ENCODE measurements at regions not wholly inside any gene's neighbourhood (a gene's known extent, or its start where the extent isn't known, plus 50 kb on each side); places are given as distances from the start of the nearest gene placed in this dataset.

DNA sequence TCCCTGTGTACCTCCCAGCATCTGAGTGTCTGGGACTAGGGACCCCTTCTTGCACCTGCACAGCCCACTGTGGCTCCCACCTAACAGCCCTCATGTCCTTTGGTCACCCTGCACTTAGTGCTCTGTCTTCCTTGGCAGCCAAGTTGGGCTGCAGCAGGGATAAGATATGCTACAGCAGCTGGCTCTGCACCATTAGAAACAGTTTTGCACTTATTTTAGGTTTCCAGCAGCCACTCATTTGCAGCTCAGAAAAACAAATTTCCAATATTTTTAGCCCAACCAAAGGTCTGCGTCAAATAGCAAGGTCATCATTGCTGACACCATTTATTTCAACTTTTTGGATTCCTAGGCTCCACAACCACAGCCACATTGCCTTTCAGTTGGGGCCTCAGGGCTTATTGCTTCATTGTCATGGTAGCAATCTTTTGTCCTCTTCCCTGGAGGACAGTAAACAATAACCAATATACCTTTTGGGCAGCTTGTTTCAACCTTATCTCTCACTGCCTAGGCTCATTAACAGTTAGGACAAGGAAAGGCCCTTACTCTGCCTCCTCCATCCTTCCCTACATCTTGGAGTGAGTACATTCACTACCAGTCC, 263.9 kb downstream of the COX7C start:
- Histone ChIP-seq H3K9me3 (ENCODE audit: control insufficient read depth, insufficient read depth, low read depth, low read length) (no peaks in the 10 kb centered on the region), H3K4me3 (ENCODE audit: low read depth in 2 of 2, low read length in 2 of 2) (no peak overlapping the region), H3K4me1 (ENCODE audit: control insufficient read depth, insufficient read depth, low read length) (no peaks in the 10 kb centered on the region), H3K27ac (ENCODE audit: low read length) (no peak overlapping the region), H3K27me3 (ENCODE audit: control insufficient read depth, insufficient read depth, low read length) (no peaks in the 10 kb centered on the region), H3K36me3 (ENCODE audit: control insufficient read depth, insufficient read depth, low read length) (no peaks in the 10 kb centered on the region)
- no peak for TF ChIP-seq CTCF (IDR thresholded peaks at IDR 0.05)
- TF ChIP-seq, protein P1, sequence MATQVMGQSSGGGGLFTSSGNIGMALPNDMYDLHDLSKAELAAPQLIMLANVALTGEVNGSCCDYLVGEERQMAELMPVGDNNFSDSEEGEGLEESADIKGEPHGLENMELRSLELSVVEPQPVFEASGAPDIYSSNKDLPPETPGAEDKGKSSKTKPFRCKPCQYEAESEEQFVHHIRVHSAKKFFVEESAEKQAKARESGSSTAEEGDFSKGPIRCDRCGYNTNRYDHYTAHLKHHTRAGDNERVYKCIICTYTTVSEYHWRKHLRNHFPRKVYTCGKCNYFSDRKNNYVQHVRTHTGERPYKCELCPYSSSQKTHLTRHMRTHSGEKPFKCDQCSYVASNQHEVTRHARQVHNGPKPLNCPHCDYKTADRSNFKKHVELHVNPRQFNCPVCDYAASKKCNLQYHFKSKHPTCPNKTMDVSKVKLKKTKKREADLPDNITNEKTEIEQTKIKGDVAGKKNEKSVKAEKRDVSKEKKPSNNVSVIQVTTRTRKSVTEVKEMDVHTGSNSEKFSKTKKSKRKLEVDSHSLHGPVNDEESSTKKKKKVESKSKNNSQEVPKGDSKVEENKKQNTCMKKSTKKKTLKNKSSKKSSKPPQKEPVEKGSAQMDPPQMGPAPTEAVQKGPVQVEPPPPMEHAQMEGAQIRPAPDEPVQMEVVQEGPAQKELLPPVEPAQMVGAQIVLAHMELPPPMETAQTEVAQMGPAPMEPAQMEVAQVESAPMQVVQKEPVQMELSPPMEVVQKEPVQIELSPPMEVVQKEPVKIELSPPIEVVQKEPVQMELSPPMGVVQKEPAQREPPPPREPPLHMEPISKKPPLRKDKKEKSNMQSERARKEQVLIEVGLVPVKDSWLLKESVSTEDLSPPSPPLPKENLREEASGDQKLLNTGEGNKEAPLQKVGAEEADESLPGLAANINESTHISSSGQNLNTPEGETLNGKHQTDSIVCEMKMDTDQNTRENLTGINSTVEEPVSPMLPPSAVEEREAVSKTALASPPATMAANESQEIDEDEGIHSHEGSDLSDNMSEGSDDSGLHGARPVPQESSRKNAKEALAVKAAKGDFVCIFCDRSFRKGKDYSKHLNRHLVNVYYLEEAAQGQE (IDR thresholded peaks at IDR 0.05; ENCODE audit: insufficient read depth in 1 of 2, low read depth in 2 of 2, low read length in 1 of 2): no peak
- TF ChIP-seq SIN3A (IDR thresholded peaks at IDR 0.05; ENCODE audit: borderline replicate concordance, insufficient read depth, low read depth, low read length): no peak
- no peak for TF ChIP-seq POLR2AphosphoS5 (IDR thresholded peaks at IDR 0.05; ENCODE audit: low read depth, low read length)
- no peak for TF ChIP-seq TCF7L2 (IDR thresholded peaks at IDR 0.05; ENCODE audit: low read depth, low read length)
- no peak for DNase-seq (ENCODE audit: low read depth, low spot score)
- ChIA-PET CTCF (no interaction called here), POLR2A (no interaction called here)
- no TSS peak for BruUV-seq (replicated peaks)
- intact Hi-C loops (cut with micrococcal nuclease; ENCODE audit: unreplicated experiment) (loop anchor here (2.0 kb wide), 2 partner anchors 87 to 131 kb away; no protein-coding TSS in a partner anchor), in situ Hi-C loops (cut with HindIII; ENCODE audit: low pct_unique_long_range_greater_than_20kb, low sequenced_read_pairs) (no loop called here)
- ATAC-seq: no peak

GRCh38 chr5:86884608-86885007, 266.9 kb downstream of the COX7C start:
- no peaks in the 10 kb centered on the region for H3K27me3 ChIP-seq (ENCODE audit: control insufficient read depth, insufficient read depth, low read length)
- BruUV-seq (replicated peaks): no TSS peak
- POLR2A ChIA-PET: no interaction called here
- H3K27ac ChIP-seq (ENCODE audit: low read length): no peak overlapping the region
- intact Hi-C loops (cut with micrococcal nuclease; ENCODE audit: unreplicated experiment): no loop called here
- no peaks in the 10 kb centered on the region for H3K36me3 ChIP-seq (ENCODE audit: control insufficient read depth, insufficient read depth, low read length)
- DNase-seq (ENCODE audit: low read depth, low spot score) (no peak), ATAC-seq (no peak)
- in situ Hi-C loops (cut with HindIII; ENCODE audit: low pct_unique_long_range_greater_than_20kb, low sequenced_read_pairs): no loop called here
- no peaks in the 10 kb centered on the region for H3K4me1 ChIP-seq (ENCODE audit: control insufficient read depth, insufficient read depth, low read length)
- TF ChIP-seq SIN3A (IDR thresholded peaks at IDR 0.05; ENCODE audit: borderline replicate concordance, insufficient read depth, low read depth, low read length) (no peak), CTCF (IDR thresholded peaks at IDR 0.05) (no peak), TCF7L2 (IDR thresholded peaks at IDR 0.05; ENCODE audit: low read depth, low read length) (no peak), POLR2AphosphoS5 (IDR thresholded peaks at IDR 0.05; ENCODE audit: low read depth, low read length) (no peak)
- TF ChIP-seq, protein P1 (IDR thresholded peaks at IDR 0.05; ENCODE audit: insufficient read depth in 1 of 2, low read depth in 2 of 2, low read length in 1 of 2): no peak
- no peak overlapping the region for H3K4me3 ChIP-seq (ENCODE audit: low read depth in 2 of 2, low read length in 2 of 2)
- no peaks in the 10 kb centered on the region for H3K9me3 ChIP-seq (ENCODE audit: control insufficient read depth, insufficient read depth, low read depth, low read length)
- CTCF ChIA-PET: no interaction called here
